Pulmonary artery endothelial cell (primary cell): ENCODE measurements at regions not wholly inside any gene's neighbourhood (a gene's known extent, or its start where the extent isn't known, plus 50 kb on each side); places are given as distances from the start of the nearest gene placed in this dataset.

Source experiments
- DNase-seq: peaks from one replicate; pipeline ENCODE4 v3.0.0-alpha.2; 2011; ENCODE audit warnings: low read depth, low spot score

DNA sequence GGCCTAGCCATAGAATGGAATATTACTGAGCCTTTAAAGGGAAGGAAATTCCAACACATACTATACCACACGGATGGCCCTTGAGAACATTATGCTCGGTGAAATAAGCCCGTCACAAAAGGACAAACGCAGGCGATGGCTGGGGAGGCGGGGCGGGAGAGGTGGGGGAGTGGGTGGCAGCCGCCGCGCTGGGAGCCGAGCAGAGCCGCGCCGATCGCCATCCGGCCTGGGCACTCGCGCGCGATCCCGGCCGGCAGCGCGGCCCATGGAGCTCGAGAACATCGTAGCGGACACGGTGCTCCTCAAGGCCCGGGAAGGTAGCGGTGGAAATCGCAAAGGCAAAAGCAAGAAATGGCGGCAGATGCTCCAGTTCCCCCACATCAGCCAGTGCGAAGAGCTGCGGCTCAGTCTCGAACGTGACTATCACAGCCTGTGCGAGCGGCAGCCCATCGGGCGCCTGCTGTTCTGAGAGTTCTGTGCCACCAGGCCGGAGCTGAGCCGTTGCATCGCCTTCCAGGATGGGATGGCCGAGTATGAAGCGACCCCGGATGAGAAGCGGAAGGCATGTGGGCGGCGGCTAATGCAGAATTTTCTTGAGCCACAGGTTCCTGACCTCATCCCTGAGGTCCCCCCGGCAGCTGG lies 140.1 kb downstream of the ZDHHC20 start:
- no peak for DNase-seq

DNA sequence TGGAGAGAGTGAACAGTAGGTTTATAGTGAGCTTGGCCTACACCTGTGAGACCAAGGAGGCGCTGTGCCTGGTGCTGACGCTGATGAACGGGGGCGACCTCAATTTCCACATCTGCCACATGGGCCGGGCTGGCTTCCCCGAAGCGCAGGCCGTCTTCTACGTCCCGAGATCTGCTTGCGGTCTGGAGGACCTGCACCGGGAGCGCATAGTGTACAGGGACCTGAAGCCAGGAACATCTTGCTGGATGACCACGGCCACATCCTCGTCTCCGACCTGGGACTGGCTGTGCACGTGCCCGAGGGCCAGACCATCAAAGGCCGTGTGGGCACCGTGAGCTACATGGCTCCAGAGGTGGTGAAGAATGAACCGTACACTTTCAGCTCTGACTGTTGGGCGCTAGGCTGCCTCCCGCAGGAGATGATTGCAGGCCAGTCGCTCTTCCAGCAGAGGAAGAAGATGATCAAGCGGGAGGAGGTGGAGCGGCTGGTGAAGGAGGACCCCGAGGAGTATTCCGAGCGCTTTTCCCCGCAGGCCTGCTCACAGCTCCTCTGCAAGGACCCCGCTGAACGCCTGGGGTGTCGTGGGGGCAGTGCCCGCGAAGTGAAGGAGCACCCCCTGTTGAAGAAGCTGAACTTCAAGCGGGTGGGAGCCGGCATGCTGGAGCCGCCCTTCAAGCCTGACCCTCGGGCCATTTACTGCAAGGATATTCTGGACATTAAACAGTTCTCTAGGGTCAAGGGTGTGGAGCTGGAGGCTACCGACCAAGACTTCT lies 139.0 kb downstream of the ZDHHC20 start:
- DNase-seq: no peak

DNA sequence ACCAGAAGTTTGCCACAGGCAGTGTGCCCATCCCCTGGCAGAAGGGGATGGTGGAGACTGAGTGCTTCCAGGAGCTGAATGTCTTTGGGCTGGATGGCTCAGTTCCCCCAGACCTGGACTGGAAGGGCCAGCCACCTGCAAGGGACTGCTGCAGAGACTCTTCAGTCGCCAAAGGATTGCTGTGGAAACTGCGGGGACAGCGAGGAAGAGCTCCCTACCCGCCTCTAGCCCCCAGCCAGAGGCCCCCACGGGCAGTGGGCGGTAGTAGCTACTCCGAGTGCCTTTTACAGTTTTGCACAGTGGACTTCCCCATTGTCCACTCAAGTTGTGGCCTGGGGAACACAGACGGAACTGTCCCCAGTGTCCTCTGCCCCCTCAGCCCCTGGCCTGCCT lies 138.5 kb downstream of the ZDHHC20 start:
- DNase-seq: no peak

DNA sequence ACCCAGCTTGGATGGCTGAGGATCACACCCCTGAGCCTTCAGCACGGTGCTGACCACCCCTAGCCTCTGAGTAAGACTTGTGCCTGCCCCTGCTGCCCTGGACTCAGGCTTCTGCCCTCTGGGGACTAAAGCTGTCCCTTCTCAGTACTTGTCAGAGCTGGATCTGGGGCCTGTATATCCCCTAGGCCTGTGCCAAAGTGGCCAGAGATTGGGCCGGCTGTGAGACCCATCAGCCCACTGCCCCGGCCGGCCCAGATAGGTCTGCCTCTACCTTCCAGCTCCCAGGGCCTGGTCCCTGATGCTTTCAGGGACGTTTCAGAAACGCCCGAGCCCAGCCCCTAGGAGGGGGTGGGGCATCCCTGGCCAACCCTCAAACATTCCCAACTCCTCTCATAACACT lies 137.8 kb downstream of the ZDHHC20 start:
- no peak for DNase-seq

DNA sequence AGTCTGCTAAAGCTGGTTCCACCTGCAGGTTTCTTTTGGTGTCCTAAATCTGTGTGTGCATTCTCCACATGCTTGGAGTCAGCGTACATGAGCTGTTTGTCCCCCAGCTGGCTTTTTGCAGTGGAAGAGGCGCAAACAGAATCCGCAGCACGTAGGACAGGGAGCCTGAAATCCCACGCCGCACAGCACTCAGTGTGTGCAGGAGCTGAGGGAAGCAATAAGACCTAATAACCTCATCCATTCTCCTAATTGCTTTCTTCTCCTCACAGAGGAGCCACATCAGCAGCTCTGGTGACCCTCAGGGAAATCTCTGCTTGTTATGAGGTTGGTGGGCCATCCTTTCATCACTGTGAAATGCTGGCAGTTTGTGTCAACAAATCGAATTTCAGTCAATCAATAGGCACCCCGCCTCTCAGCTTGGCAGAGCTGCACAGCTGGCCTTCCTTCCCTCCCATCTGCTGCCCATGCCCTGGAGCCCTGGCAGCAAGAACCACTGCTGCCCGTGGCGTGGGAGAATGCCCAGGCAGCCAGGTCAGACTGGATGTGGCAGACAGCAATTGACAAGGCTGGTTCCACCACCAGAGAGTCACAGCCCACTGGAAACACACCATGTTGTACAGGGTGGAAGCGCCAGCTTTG lies 136.7 kb downstream of the ZDHHC20 start:
- DNase-seq: no peak
